ENCODE measurements at regions not wholly inside any gene's neighbourhood (a gene's known extent, or its start where the extent isn't known, plus 50 kb on each side); places are given as distances from the start of the nearest gene placed in this dataset.

GRCh38 chr7:68748934-68749900 is 849.1 kb upstream of the AUTS2 start:
- H3K9me2 ChIP-seq (replicated peaks; ENCODE audit: low read length): no peaks in the 10 kb centered on the region
- no peak overlapping the region for H3K27ac ChIP-seq (ENCODE audit: low read length)
- no peak for ATAC-seq
- H3K4me3 ChIP-seq (ENCODE audit: low read length): no peak overlapping the region
- BruUV-seq (replicated peaks): no TSS peak
- no peak for TF ChIP-seq CTCF (conservative IDR thresholded peaks at IDR 0.05; ENCODE audit: low read depth, low read length)
- TF ChIP-seq EZH2 (IDR thresholded peaks at IDR 0.05; ENCODE audit: low read length, unreplicated experiment): no peak
- no peak for TF ChIP-seq EZH2phosphoT487 (IDR thresholded peaks at IDR 0.05; ENCODE audit: borderline replicate concordance, low read length)
- H3K79me2 ChIP-seq (ENCODE audit: low read length): no peaks in the 10 kb centered on the region
- H2AFZ ChIP-seq (ENCODE audit: low read length): no peak overlapping the region
- H3K4me1 ChIP-seq (ENCODE audit: insufficient read depth, low read length): no peaks in the 10 kb centered on the region
- CTCF ChIA-PET: no interaction called here
- H3K4me2 ChIP-seq (ENCODE audit: low read length): no peak overlapping the region
- no peaks in the 10 kb centered on the region for H3K27me3 ChIP-seq (ENCODE audit: low read length)
- no peak for DNase-seq
- 0 out of 2 replicates have a peak, but pooled peaks cover 3% of the 10 kb centered on the region for H3K9me3 ChIP-seq (ENCODE audit: low read length)
- no peaks in the 10 kb centered on the region for H4K20me1 ChIP-seq (ENCODE audit: low read length)
- no peaks in the 10 kb centered on the region for H3F3A ChIP-seq (ENCODE audit: low read length, unreplicated experiment)
- POLR2A ChIA-PET (ENCODE audit: unreplicated experiment): no interaction called here
- intact Hi-C loops (cut with micrococcal nuclease): no loop called here
- H3K36me3 ChIP-seq (ENCODE audit: low read depth, low read length): no peaks in the 10 kb centered on the region
- H3K9ac ChIP-seq (ENCODE audit: low read length): no peak overlapping the region

DNA sequence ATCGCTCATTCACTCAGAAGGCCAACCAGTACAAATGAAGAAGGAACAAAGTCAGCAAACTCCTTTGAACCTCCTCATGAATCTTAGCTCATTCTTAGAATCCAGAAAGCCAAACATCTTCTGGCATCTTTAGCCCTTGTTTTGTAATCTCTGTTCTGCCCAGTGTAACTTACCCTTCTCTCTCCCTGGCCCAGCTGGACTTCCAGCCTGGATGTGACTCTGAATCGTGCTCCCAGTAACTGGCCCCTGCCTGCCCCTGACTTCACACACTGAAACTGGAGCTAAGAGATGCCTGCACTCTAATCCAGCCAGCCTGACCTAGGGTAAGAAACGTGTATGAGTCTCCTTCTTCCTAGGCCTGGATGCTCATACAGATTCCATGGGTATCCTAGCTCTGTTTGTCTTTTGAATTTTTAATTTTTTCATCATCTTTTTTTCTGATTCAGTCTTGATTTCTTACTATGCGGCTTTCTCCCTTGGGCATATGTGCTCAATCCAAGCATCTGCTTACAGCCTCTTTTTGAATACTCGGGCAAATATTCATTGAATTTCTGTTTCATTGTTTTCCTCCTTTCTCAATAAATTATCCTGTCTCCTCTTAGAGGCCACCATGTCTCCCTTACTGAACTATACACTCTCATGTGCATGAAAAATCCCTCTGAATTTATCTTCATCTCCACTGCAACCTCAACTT is 845.6 kb upstream of the AUTS2 start:
- POLR2A ChIA-PET (ENCODE audit: unreplicated experiment): no interaction called here
- Histone ChIP-seq H3K9ac (ENCODE audit: low read length) (no peak overlapping the region), H3K4me2 (ENCODE audit: low read length) (no peak overlapping the region), H3K9me3 (ENCODE audit: low read length) (no peaks in the 10 kb centered on the region), H2AFZ (ENCODE audit: low read length) (no peak overlapping the region), H4K20me1 (ENCODE audit: low read length) (no peaks in the 10 kb centered on the region), H3K4me1 (ENCODE audit: insufficient read depth, low read length) (no peaks in the 10 kb centered on the region), H3K27ac (ENCODE audit: low read length) (no peak overlapping the region), H3F3A (ENCODE audit: low read length, unreplicated experiment) (no peaks in the 10 kb centered on the region), H3K27me3 (ENCODE audit: low read length) (no peaks in the 10 kb centered on the region), H3K9me2 (replicated peaks; ENCODE audit: low read length) (no peaks in the 10 kb centered on the region), H3K4me3 (ENCODE audit: low read length) (no peak overlapping the region), H3K79me2 (ENCODE audit: low read length) (no peaks in the 10 kb centered on the region), H3K36me3 (ENCODE audit: low read depth, low read length) (no peaks in the 10 kb centered on the region)
- ATAC-seq (no peak), DNase-seq (no peak)
- intact Hi-C loops (cut with micrococcal nuclease): no loop called here
- no peak for TF ChIP-seq EZH2 (IDR thresholded peaks at IDR 0.05; ENCODE audit: low read length, unreplicated experiment)
- no peak for TF ChIP-seq EZH2phosphoT487 (IDR thresholded peaks at IDR 0.05; ENCODE audit: borderline replicate concordance, low read length)
- TF ChIP-seq CTCF (conservative IDR thresholded peaks at IDR 0.05; ENCODE audit: low read depth, low read length): no peak
- CTCF ChIA-PET: no interaction called here
- BruUV-seq (replicated peaks): no TSS peak

GRCh38 chr7:68754414-68754813 is 843.9 kb upstream of the AUTS2 start:
- no peak overlapping the region for H3K4me3 ChIP-seq (ENCODE audit: low read length)
- H3K27me3 ChIP-seq (ENCODE audit: low read length): no peaks in the 10 kb centered on the region
- no peak for DNase-seq
- BruUV-seq (replicated peaks): no TSS peak
- ChIA-PET POLR2A (ENCODE audit: unreplicated experiment) (no interaction called here), CTCF (no interaction called here)
- H3K36me3 ChIP-seq (ENCODE audit: low read depth, low read length): no peaks in the 10 kb centered on the region
- H4K20me1 ChIP-seq (ENCODE audit: low read length): no peaks in the 10 kb centered on the region
- no peak overlapping the region for H3K4me2 ChIP-seq (ENCODE audit: low read length)
- no peaks in the 10 kb centered on the region for H3K9me2 ChIP-seq (replicated peaks; ENCODE audit: low read length)
- intact Hi-C loops (cut with micrococcal nuclease): no loop called here
- no peak overlapping the region for H2AFZ ChIP-seq (ENCODE audit: low read length)
- no peak for TF ChIP-seq EZH2 (IDR thresholded peaks at IDR 0.05; ENCODE audit: low read length, unreplicated experiment)
- no peak for TF ChIP-seq CTCF (conservative IDR thresholded peaks at IDR 0.05; ENCODE audit: low read depth, low read length)
- TF ChIP-seq EZH2phosphoT487 (IDR thresholded peaks at IDR 0.05; ENCODE audit: borderline replicate concordance, low read length): no peak
- H3K9me3 ChIP-seq (ENCODE audit: low read length): no peaks in the 10 kb centered on the region
- H3F3A ChIP-seq (ENCODE audit: low read length, unreplicated experiment): no peaks in the 10 kb centered on the region
- ATAC-seq: no peak
- no peaks in the 10 kb centered on the region for H3K79me2 ChIP-seq (ENCODE audit: low read length)
- H3K27ac ChIP-seq (ENCODE audit: low read length): no peak overlapping the region
- H3K9ac ChIP-seq (ENCODE audit: low read length): no peak overlapping the region
- no peaks in the 10 kb centered on the region for H3K4me1 ChIP-seq (ENCODE audit: insufficient read depth, low read length)
